ENCODE measurements at regions not wholly inside any gene's neighbourhood (a gene's known extent, or its start where the extent isn't known, plus 50 kb on each side); places are given as distances from the start of the nearest gene placed in this dataset.

DNA sequence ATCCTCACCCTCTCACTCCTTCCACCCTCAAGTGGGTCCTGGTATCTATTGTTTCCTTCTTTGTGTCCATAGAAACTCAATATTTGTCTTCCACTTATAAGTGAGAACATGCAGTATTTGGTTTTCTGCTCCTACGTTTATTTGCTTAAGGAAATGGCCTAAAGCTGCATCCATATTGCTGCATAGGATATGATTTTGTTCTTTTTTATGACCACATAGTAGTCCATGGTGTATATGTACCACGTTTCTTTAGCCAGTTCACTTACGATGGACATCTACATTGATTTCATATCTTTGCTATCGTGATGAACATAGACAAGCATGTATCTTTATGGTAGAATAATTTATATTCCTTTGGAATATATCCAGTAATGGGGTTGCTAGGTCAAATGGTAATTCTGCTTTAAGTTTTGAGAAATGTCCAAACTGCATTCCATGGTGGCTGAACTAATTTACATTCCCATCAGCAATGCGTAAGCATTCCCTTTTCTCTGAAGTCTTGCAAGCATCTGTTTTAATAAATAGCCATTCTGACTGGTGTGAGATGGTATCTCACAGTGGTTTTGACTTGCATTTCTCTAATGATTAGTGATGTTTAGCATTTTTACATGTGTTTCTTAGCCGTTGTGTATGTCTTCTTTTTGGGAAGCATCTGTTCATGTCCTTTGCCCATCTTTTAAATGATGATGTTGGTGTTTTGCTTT is 650.2 kb downstream of the ZNF385D start:
- no peaks in the 10 kb centered on the region for H3K4me1 ChIP-seq (replicated peaks in 1 of 4; ENCODE audit: control insufficient read depth in 3 of 4, insufficient read depth in 4 of 4, low read length in 3 of 4)
- no peak overlapping the region for H3K9ac ChIP-seq (replicated peaks in 1 of 4; ENCODE audit: extremely low read depth in 1 of 4, low read depth in 3 of 4, low read length in 3 of 4)
- H4K20me1 ChIP-seq (replicated peaks in 1 of 2; ENCODE audit: control insufficient read depth in 1 of 2, insufficient read depth in 2 of 2, low read length in 2 of 2): no peaks in the 10 kb centered on the region
- no peak overlapping the region for H2AFZ ChIP-seq (ENCODE audit: low read length)
- FAIRE-seq (no peak), DNase-seq (ENCODE audit: low read depth in 1 of 2, low spot score in 2 of 2) (no peak)
- H3K79me2 ChIP-seq (ENCODE audit: control insufficient read depth in 1 of 2, insufficient read depth in 2 of 2, low read length in 2 of 2): no peaks in the 10 kb centered on the region
- H2BK15ac ChIP-seq (ENCODE audit: low read length): no peak overlapping the region
- no peak overlapping the region for H3K18ac ChIP-seq (ENCODE audit: extremely low read depth, low read length)
- H3K36me3 ChIP-seq (ENCODE audit: control insufficient read depth in 2 of 4, insufficient read depth in 4 of 4, low read length in 3 of 4): no peaks in the 10 kb centered on the region
- H3K14ac ChIP-seq (ENCODE audit: insufficient read length): no peak overlapping the region
- H3K9me3 ChIP-seq (ENCODE audit: insufficient read depth in 2 of 2, low read depth in 1 of 2, low read length in 1 of 2): peaks cover 0 to 6% of the 10 kb centered on the region in 2 experiments; a peak in 1 of 4 replicates
- no peak overlapping the region for H2BK5ac ChIP-seq (ENCODE audit: low read depth, low read length)
- H2AK5ac ChIP-seq (ENCODE audit: low read depth, low read length): no peak overlapping the region
- no peak overlapping the region for H3K27ac ChIP-seq (ENCODE audit: low read depth, low read length)
- H4K91ac ChIP-seq (replicated peaks; ENCODE audit: insufficient read length, low read length): no peak overlapping the region
- H3K23me2 ChIP-seq (ENCODE audit: low read depth, low read length): no peaks in the 10 kb centered on the region
- no peak overlapping the region for H2BK20ac ChIP-seq (ENCODE audit: low read length)
- no peak overlapping the region for H4K5ac ChIP-seq (ENCODE audit: insufficient read length, low read depth, low read length)
- CTCF ChIA-PET (ENCODE audit: partially characterized antibody): no interaction called here
- no peak overlapping the region for H3K4ac ChIP-seq (replicated peaks; ENCODE audit: insufficient read length, low read depth, low read length)
- 91% methylated on average over 6 of the region's 6 CpGs; no CpG with 5 or more reads in 1 of the 2 experiments for WGBS, 2 experiments (ENCODE audit: extremely low coverage in 1 of 2, insufficient coverage in 1 of 2, insufficient read length in 1 of 2, insufficient replicate concordance in 2 of 2, low coverage in 1 of 2, low lambda C conversion rate in 2 of 2, missing lambda C conversion rate in 1 of 2)
- POLR2A ChIA-PET (ENCODE audit: partially characterized antibody): no interaction called here
- H2BK12ac ChIP-seq (ENCODE audit: low read depth, low read length): no peak overlapping the region
- no peak overlapping the region for H3K4me2 ChIP-seq (ENCODE audit: insufficient read depth in 1 of 2, low read depth in 2 of 2, low read length in 2 of 2)
- no peak overlapping the region for H3K23ac ChIP-seq (ENCODE audit: insufficient read length)
- H3K79me1 ChIP-seq (ENCODE audit: low read depth, low read length): no peaks in the 10 kb centered on the region
- H3K27me3 ChIP-seq (replicated peaks in 1 of 4; ENCODE audit: control insufficient read depth in 3 of 4, extremely low read depth in 1 of 4, insufficient read depth in 3 of 4, low read length in 3 of 4): no peaks in the 10 kb centered on the region
- no peak overlapping the region for H3K56ac ChIP-seq (replicated peaks; ENCODE audit: insufficient read length, low read depth, low read length)
- no peak overlapping the region for H4K8ac ChIP-seq (ENCODE audit: extremely low read depth, insufficient read depth, low read length)
- H3K4me3 ChIP-seq (ENCODE audit: extremely low read depth in 1 of 4, insufficient read depth in 2 of 4, low read depth in 3 of 4, low read length in 4 of 4): no peak overlapping the region
- H2BK120ac ChIP-seq (replicated peaks; ENCODE audit: low read depth, low read length): no peak overlapping the region
- TF ChIP-seq KDM1A (IDR thresholded peaks at IDR 0.05; ENCODE audit: borderline replicate concordance, low read length) (no peak), NRF1 (IDR thresholded peaks at IDR 0.05; ENCODE audit: low read depth, low read length) (no peak), JUN (IDR thresholded peaks at IDR 0.05; ENCODE audit: low read depth, low read length) (no peak), EGR1 (IDR thresholded peaks at IDR 0.05; ENCODE audit: borderline replicate concordance, low read depth, low read length) (no peak), RBBP5 (IDR thresholded peaks at IDR 0.05; ENCODE audit: borderline replicate concordance, low read depth, low read length) (no peak), YY1 (IDR thresholded peaks at IDR 0.05; ENCODE audit: low read depth, low read length) (no peak), RNF2 (IDR thresholded peaks at IDR 0.05; ENCODE audit: borderline replicate concordance, low read depth, low read length, missing control alignments, poor library complexity, severe bottlenecking) (no peak), JUND (IDR thresholded peaks at IDR 0.05; ENCODE audit: low read length) (no peak), TAF7 (optimal IDR thresholded peaks at IDR 0.05; ENCODE audit: borderline replicate concordance, low read depth, low read length) (no peak)
- TF ChIP-seq, protein P1, sequence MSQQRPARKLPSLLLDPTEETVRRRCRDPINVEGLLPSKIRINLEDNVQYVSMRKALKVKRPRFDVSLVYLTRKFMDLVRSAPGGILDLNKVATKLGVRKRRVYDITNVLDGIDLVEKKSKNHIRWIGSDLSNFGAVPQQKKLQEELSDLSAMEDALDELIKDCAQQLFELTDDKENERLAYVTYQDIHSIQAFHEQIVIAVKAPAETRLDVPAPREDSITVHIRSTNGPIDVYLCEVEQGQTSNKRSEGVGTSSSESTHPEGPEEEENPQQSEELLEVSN (IDR thresholded peaks at IDR 0.05): no peak
- TF ChIP-seq, protein P2, sequence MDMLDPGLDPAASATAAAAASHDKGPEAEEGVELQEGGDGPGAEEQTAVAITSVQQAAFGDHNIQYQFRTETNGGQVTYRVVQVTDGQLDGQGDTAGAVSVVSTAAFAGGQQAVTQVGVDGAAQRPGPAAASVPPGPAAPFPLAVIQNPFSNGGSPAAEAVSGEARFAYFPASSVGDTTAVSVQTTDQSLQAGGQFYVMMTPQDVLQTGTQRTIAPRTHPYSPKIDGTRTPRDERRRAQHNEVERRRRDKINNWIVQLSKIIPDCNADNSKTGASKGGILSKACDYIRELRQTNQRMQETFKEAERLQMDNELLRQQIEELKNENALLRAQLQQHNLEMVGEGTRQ (IDR thresholded peaks at IDR 0.05; ENCODE audit: low read length): no peak
